H1 (cell line): ENCODE measurements at regions not wholly inside any gene's neighbourhood (a gene's known extent, or its start where the extent isn't known, plus 50 kb on each side); places are given as distances from the start of the nearest gene placed in this dataset.

ENCODE experiments used
- CTCF ChIA-PET: fragments of 300-600 bp; sonication (Branson Sonifier 250); formaldehyde crosslinking; loops from one replicate; lab custom pipeline; 2021; ENCODE audit not compliant: partially characterized antibody; lab: Charles Lee
- POLR2A ChIA-PET: fragments of 300-600 bp; sonication (Branson Sonifier 250); formaldehyde crosslinking; loops from one replicate; lab custom pipeline; 2021; ENCODE audit warnings: inconsistent platforms; ENCODE audit not compliant: partially characterized antibody; lab: Charles Lee
- DNase-seq, 2 experiments: peaks; one replicate each; pipeline versions ENCODE4 v3.0.0 to v3.0.0-alpha.2; 2010 to 2022; ENCODE audit warnings: low spot score in 2 of 2, low read depth in 1 of 2, mixed read lengths in 1 of 2
- FAIRE-seq: peaks from 2 replicates; lab custom pipeline; 2011; peaks lifted over from hg19 to GRCh38; lab: Jason Lieb, UNC
- H2AFZ ChIP-seq: 2 replicates; pipeline ENCODE4 v1.8.1; 2012; ENCODE audit warnings: low read length, inconsistent platforms
- H2AK5ac ChIP-seq: 2 replicates; pipeline ENCODE4 v1.6.1; 2013; ENCODE audit warnings: low read depth, low read length
- H2BK120ac ChIP-seq: replicated peaks from 2 replicates; pipeline ENCODE3; 2013; ENCODE audit warnings: low read depth, low read length, inconsistent platforms
- H2BK12ac ChIP-seq: 2 replicates; pipeline ENCODE4 v1.6.1; 2013; ENCODE audit warnings: low read depth, low read length
- H2BK15ac ChIP-seq: 2 replicates; pipeline ENCODE4 v1.6.1; 2013; ENCODE audit warnings: low read length
- H2BK20ac ChIP-seq: 2 replicates; pipeline ENCODE4 v1.6.1; 2013; ENCODE audit warnings: low read length
- H2BK5ac ChIP-seq: 2 replicates; pipeline ENCODE4 v1.6.1; 2013; ENCODE audit warnings: low read depth, low read length
- H3K14ac ChIP-seq: 2 replicates; pipeline ENCODE4 v1.6.1; 2013; ENCODE audit warnings: inconsistent platforms; ENCODE audit not compliant: insufficient read length
- H3K18ac ChIP-seq: 2 replicates; pipeline ENCODE4 v1.6.1; 2013; ENCODE audit warnings: low read length; ENCODE audit errors: extremely low read depth
- H3K23ac ChIP-seq: 2 replicates; pipeline ENCODE4 v1.6.1; 2013; ENCODE audit warnings: inconsistent platforms; ENCODE audit not compliant: insufficient read length
- H3K23me2 ChIP-seq: 2 replicates; pipeline ENCODE4 v1.6.1; 2013; ENCODE audit warnings: low read depth, low read length
- H3K27ac ChIP-seq: 2 replicates; pipeline ENCODE4 v1.6.1; 2011; ENCODE audit warnings: low read depth, low read length, inconsistent platforms
- H3K27me3 ChIP-seq, 4 experiments: replicated peaks in 1 of 4; 1 replicate in 1 of 4; 2 replicates in 3 of 4; pipeline versions ENCODE4 v1.6.1 to v1.8.1; 2011 to 2013; ENCODE audit warnings: low read length in 3 of 4, mild to moderate bottlenecking in 3 of 4, inconsistent platforms in 2 of 4, mixed read lengths in 2 of 4, moderate library complexity in 1 of 4; ENCODE audit not compliant: control insufficient read depth in 3 of 4, insufficient read depth in 3 of 4; ENCODE audit errors: extremely low read depth in 1 of 4
- H3K36me3 ChIP-seq, 4 experiments: 2 replicates each; pipeline versions ENCODE4 v1.6.1 to v1.8.1; 2011 to 2013; ENCODE audit warnings: mild to moderate bottlenecking in 4 of 4, low read length in 3 of 4, moderate library complexity in 2 of 4, control low read depth in 1 of 4, inconsistent platforms in 1 of 4; ENCODE audit not compliant: insufficient read depth in 4 of 4, control insufficient read depth in 2 of 4
- H3K4ac ChIP-seq: replicated peaks from 2 replicates; pipeline ENCODE3; 2013; ENCODE audit warnings: low read length, low read depth, mixed read lengths, inconsistent platforms; ENCODE audit not compliant: insufficient read length
- H3K4me1 ChIP-seq, 4 experiments: replicated peaks in 1 of 4; 1 replicate in 1 of 4; 2 replicates in 3 of 4; pipeline versions ENCODE4 v1.6.1 to v1.8.1; 2011 to 2013; ENCODE audit warnings: low read length in 3 of 4, inconsistent platforms in 2 of 4, mixed read lengths in 1 of 4; ENCODE audit not compliant: insufficient read depth in 4 of 4, control insufficient read depth in 3 of 4
- H3K4me2 ChIP-seq, 2 experiments: 2 replicates each; pipeline versions ENCODE4 v1.6.1 to v1.8.1; 2011 to 2013; ENCODE audit warnings: low read depth in 2 of 2, low read length in 2 of 2, control low read depth in 1 of 2, inconsistent platforms in 1 of 2, mild to moderate bottlenecking in 1 of 2; ENCODE audit not compliant: insufficient read depth in 1 of 2
- H3K4me3 ChIP-seq, 4 experiments: fragments of 200-600, 300-600 bp in 1 of 4; sonication (generic), shearing (Covaris generic), sonication (Bioruptor Twin) in 1 of 4; 2 replicates each; pipeline versions ENCODE4 v1.5.1 to v1.8.1; 2011 to 2016; ENCODE audit warnings: low read length in 4 of 4, low read depth in 3 of 4, control low read depth in 2 of 4, inconsistent platforms in 2 of 4, mild to moderate bottlenecking in 2 of 4, mixed read lengths in 1 of 4, moderate library complexity in 1 of 4; ENCODE audit not compliant: insufficient read depth in 2 of 4; ENCODE audit errors: extremely low read depth in 1 of 4
- H3K56ac ChIP-seq: replicated peaks from 2 replicates; pipeline ENCODE3; 2013; ENCODE audit warnings: low read depth, mild to moderate bottlenecking, mixed read lengths, low read length, inconsistent platforms; ENCODE audit not compliant: insufficient read length
- H3K79me1 ChIP-seq: 2 replicates; pipeline ENCODE4 v1.6.1; 2013; ENCODE audit warnings: low read depth, low read length, control low read depth
- H3K79me2 ChIP-seq, 2 experiments: 2 replicates each; pipeline versions ENCODE4 v1.6.1 to v1.8.1; 2012 to 2013; ENCODE audit warnings: low read length in 2 of 2, mild to moderate bottlenecking in 2 of 2, inconsistent platforms in 1 of 2; ENCODE audit not compliant: insufficient read depth in 2 of 2, control insufficient read depth in 1 of 2
- H3K9ac ChIP-seq, 4 experiments: replicated peaks in 1 of 4; 1 replicate in 1 of 4; 2 replicates in 3 of 4; pipeline versions ENCODE4 v1.6.1 to v1.8.1; 2011 to 2013; ENCODE audit warnings: low read depth in 3 of 4, low read length in 3 of 4, control low read depth in 2 of 4, mild to moderate bottlenecking in 2 of 4, moderate library complexity in 2 of 4, inconsistent platforms in 1 of 4; ENCODE audit errors: extremely low read depth in 1 of 4
- H3K9me3 ChIP-seq, 2 experiments: 2 replicates each; pipeline versions ENCODE4 v1.6.1 to v1.8.1; 2012 to 2013; ENCODE audit warnings: mild to moderate bottlenecking in 2 of 2, moderate library complexity in 2 of 2, control low read depth in 1 of 2, inconsistent platforms in 1 of 2, low read depth in 1 of 2, low read length in 1 of 2, mixed read lengths in 1 of 2; ENCODE audit not compliant: insufficient read depth in 2 of 2
- H4K20me1 ChIP-seq, 2 experiments: replicated peaks in 1 of 2; 2 replicates each; pipeline versions ENCODE3 to v1.8.1; 2011 to 2013; ENCODE audit warnings: inconsistent platforms in 2 of 2, low read length in 2 of 2, mild to moderate bottlenecking in 1 of 2; ENCODE audit not compliant: insufficient read depth in 2 of 2, control insufficient read depth in 1 of 2
- H4K5ac ChIP-seq: 2 replicates; pipeline ENCODE4 v1.6.1; 2013; ENCODE audit warnings: low read length, low read depth, mixed read lengths, inconsistent platforms; ENCODE audit not compliant: insufficient read length
- H4K8ac ChIP-seq: 2 replicates; pipeline ENCODE4 v1.8.0; 2013; ENCODE audit warnings: mild to moderate bottlenecking, moderate library complexity, low read length, inconsistent platforms; ENCODE audit not compliant: insufficient read depth; ENCODE audit errors: extremely low read depth
- H4K91ac ChIP-seq: replicated peaks from 2 replicates; pipeline ENCODE3; 2013; ENCODE audit warnings: low read length, mixed read lengths, inconsistent platforms; ENCODE audit not compliant: insufficient read length
- ATF2 ChIP-seq: IDR thresholded peaks from 2 replicates; pipeline ENCODE4 v1.6.1; 2012; ENCODE audit warnings: low read length, inconsistent platforms
- E2F6 ChIP-seq: IDR thresholded peaks from 2 replicates; pipeline ENCODE4 v1.6.1; 2012; ENCODE audit warnings: inconsistent platforms
- EGR1 ChIP-seq: IDR thresholded peaks from 2 replicates; pipeline ENCODE4 v1.6.1; 2011; ENCODE audit warnings: low read depth, low read length, borderline replicate concordance
- GTF2F1 ChIP-seq: IDR thresholded peaks from 2 replicates; pipeline ENCODE4 v1.6.1; 2012; ENCODE audit warnings: low read depth, low read length, improper control_type of control experiment, borderline replicate concordance
- HDAC6 ChIP-seq: IDR thresholded peaks from one replicate; pipeline ENCODE4 v1.7.1; 2012; ENCODE audit warnings: low read depth, mild to moderate bottlenecking, inconsistent platforms, low read length, moderate library complexity
- JUN ChIP-seq: IDR thresholded peaks from 2 replicates; pipeline ENCODE4 v1.6.1; 2011; ENCODE audit warnings: low read depth, mild to moderate bottlenecking, improper control_type of control experiment, low read length
- KDM1A ChIP-seq: fragments of 200-600, 300-600 bp; sonication (generic); IDR thresholded peaks from 2 replicates; pipeline ENCODE4 v1.7.1; 2016; ENCODE audit warnings: mild to moderate bottlenecking, low read length, borderline replicate concordance
- POLR2A ChIP-seq, 2 experiments: IDR thresholded peaks; 1 replicate in 1 of 2; 2 replicates in 1 of 2; pipeline ENCODE4 v1.6.1; 2011; ENCODE audit warnings: low read depth in 2 of 2, low read length in 2 of 2, mild to moderate bottlenecking in 2 of 2; ENCODE audit errors: control extremely low read depth in 1 of 2
- POLR2AphosphoS5 ChIP-seq: IDR thresholded peaks from 2 replicates; pipeline ENCODE4 v1.6.1; 2011; ENCODE audit warnings: low read depth, low read length
- RFX5 ChIP-seq: IDR thresholded peaks from 2 replicates; pipeline ENCODE4 v1.6.1; 2011; ENCODE audit warnings: low read depth, low read length, improper control_type of control experiment, borderline replicate concordance
- SIRT6 ChIP-seq: IDR thresholded peaks from one replicate; pipeline ENCODE4 v1.7.1; 2012; ENCODE audit warnings: low read length, inconsistent platforms
- SRF ChIP-seq: IDR thresholded peaks from 2 replicates; pipeline ENCODE4 v1.6.1; 2011; ENCODE audit warnings: mild to moderate bottlenecking, low read depth, low read length, moderate library complexity
- SUZ12 ChIP-seq: fragments of 200-600 bp; sonication (generic); IDR thresholded peaks from 2 replicates; pipeline ENCODE4 v1.6.1; 2012; ENCODE audit warnings: mild to moderate bottlenecking, inconsistent platforms, low read length, moderate library complexity, mixed read lengths
- TBP ChIP-seq: IDR thresholded peaks from 2 replicates; pipeline ENCODE4 v1.6.1; 2011; ENCODE audit warnings: low read depth, low read length, improper control_type of control experiment
- WGBS, 2 experiments: shearing (Covaris generic) in 1 of 2; methylation state at CpG; one replicate each; pipeline versions ENCODE4 v1.1.6 to v1.1.7; 2013 to 2015; ENCODE audit warnings: low lambda C conversion rate in 2 of 2, mixed read lengths in 2 of 2, inconsistent platforms in 1 of 2, low coverage in 1 of 2, missing lambda C conversion rate in 1 of 2; ENCODE audit not compliant: insufficient replicate concordance in 2 of 2, insufficient coverage in 1 of 2, insufficient read length in 1 of 2; ENCODE audit errors: extremely low coverage in 1 of 2, missing lambda C conversion rate in 1 of 2; 5-methylcytosine and 5-hydroxymethylcytosine counted together

GRCh38 chr9:11549311-11549794 lies 936.6 kb upstream of the PTPRD start:
- Histone ChIP-seq H3K27me3 (no peaks in the 10 kb centered on the region), H2BK12ac (no peak overlapping the region), H2BK20ac (no peak overlapping the region), H4K20me1 (no peaks in the 10 kb centered on the region), H2AK5ac (no peak overlapping the region), H3K4me2 (no peak overlapping the region), H4K8ac (no peak overlapping the region), H3K23ac (no peak overlapping the region), H3K4me3 (no peak overlapping the region), H2BK15ac (no peak overlapping the region), H3K36me3 (no peaks in the 10 kb centered on the region), H3K4me1 (no peaks in the 10 kb centered on the region), H3K9me3 (no peaks in the 10 kb centered on the region), H3K79me1 (no peaks in the 10 kb centered on the region), H3K14ac (no peak overlapping the region), H4K91ac (no peak overlapping the region), H2BK120ac (no peak overlapping the region), H2AFZ (no peak overlapping the region), H3K9ac (no peak overlapping the region), H3K27ac (no peak overlapping the region), H3K18ac (no peak overlapping the region), H4K5ac (no peak overlapping the region), H3K23me2 (no peaks in the 10 kb centered on the region), H2BK5ac (no peak overlapping the region), H3K4ac (no peak overlapping the region), H3K56ac (no peak overlapping the region), H3K79me2 (no peaks in the 10 kb centered on the region)
- no peak for DNase-seq
- 97% methylated on average over 7 of the region's 7 CpGs; no CpG with 5 or more reads in 1 of the 2 experiments for WGBS, 2 experiments
- CTCF ChIA-PET, result interaction anchor here (1.0 to 1.1 kb wide), 2 partner anchors 9 to 18 kb away, joined by 3 read pairs; no protein-coding TSS in a partner anchor
- no peak for FAIRE-seq
- POLR2A ChIA-PET, result no interaction called here
- TF ChIP-seq SIRT6, result no peak
- no peak for TF ChIP-seq SUZ12
- TF ChIP-seq SRF, result no peak
- TF ChIP-seq ATF2, result no peak
- no peak for TF ChIP-seq KDM1A
- TF ChIP-seq HDAC6, result no peak
- TF ChIP-seq GTF2F1, result no peak
- no peak for TF ChIP-seq EGR1
- TF ChIP-seq JUN, result no peak
- no peak for TF ChIP-seq POLR2AphosphoS5
- TF ChIP-seq POLR2A (IDR thresholded peaks at IDR 0.05; ENCODE audit: control extremely low read depth in 1 of 2, low read depth in 2 of 2, low read length in 2 of 2), result no peak
- TF ChIP-seq RFX5, result no peak
- no peak for TF ChIP-seq TBP
- no peak for TF ChIP-seq E2F6
